ENCODE measurements at regions not wholly inside any gene's neighbourhood (a gene's known extent, or its start where the extent isn't known, plus 50 kb on each side); places are given as distances from the start of the nearest gene placed in this dataset.
"Not testable (repeated sequence)": the region's sequence is repeated elsewhere in the genome, so short reads cannot be mapped to it uniquely, and the experiment has no call there.

DNA sequence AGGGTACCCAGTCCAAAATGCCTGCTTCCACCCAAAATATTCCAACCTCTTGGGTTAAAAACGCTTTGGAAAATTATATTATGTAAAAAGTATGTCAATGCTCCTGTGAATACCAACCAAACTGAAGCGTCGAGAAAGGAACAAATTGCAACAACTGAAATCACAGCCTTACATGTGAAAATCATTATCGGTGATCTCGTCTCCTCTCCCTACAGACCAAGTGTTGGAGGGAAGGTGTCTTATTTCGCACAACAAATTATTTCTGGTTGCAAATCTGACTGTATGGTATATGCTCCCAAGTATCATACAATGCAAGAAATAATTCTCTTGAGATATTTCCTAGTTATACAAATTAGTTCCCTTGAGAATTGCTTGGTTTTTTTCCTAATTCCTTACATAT lies 89.3 kb upstream of the CDYL2 start:
- TF ChIP-seq, protein P1, sequence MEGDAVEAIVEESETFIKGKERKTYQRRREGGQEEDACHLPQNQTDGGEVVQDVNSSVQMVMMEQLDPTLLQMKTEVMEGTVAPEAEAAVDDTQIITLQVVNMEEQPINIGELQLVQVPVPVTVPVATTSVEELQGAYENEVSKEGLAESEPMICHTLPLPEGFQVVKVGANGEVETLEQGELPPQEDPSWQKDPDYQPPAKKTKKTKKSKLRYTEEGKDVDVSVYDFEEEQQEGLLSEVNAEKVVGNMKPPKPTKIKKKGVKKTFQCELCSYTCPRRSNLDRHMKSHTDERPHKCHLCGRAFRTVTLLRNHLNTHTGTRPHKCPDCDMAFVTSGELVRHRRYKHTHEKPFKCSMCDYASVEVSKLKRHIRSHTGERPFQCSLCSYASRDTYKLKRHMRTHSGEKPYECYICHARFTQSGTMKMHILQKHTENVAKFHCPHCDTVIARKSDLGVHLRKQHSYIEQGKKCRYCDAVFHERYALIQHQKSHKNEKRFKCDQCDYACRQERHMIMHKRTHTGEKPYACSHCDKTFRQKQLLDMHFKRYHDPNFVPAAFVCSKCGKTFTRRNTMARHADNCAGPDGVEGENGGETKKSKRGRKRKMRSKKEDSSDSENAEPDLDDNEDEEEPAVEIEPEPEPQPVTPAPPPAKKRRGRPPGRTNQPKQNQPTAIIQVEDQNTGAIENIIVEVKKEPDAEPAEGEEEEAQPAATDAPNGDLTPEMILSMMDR (IDR thresholded peaks at IDR 0.05), result no peak
- no peak for ATAC-seq (ENCODE audit: poor library complexity)
- Mint-ChIP-seq H3K4me1 (ENCODE audit: low read depth) (no peaks in the 10 kb centered on the region), H3K36me3 (ENCODE audit: low read depth) (no peaks in the 10 kb centered on the region), H3K27me3 (peaks cover 3% of the 10 kb centered on the region), H3K27ac (no peak overlapping the region), H3K9me3 (no peaks in the 10 kb centered on the region), H3K4me3 (no peak overlapping the region)
- ChIA-PET CTCF (no interaction called here), POLR2A (interaction anchor here (0.6 kb wide), 1 partner anchor 301 kb away, joined by 4 read pairs; no protein-coding TSS in a partner anchor)
- intact Hi-C loops (cut with DNase I, micrococcal nuclease), result no loop called here
- no peak overlapping the region for H3K27ac ChIP-seq (ENCODE audit: low read depth in 1 of 2, low read length in 2 of 2)
- H3K4me1 ChIP-seq (ENCODE audit: insufficient read depth, low read length), result no peaks in the 10 kb centered on the region
- H3K9me3 ChIP-seq (ENCODE audit: control insufficient read depth in 1 of 2, insufficient read depth in 1 of 2, low read length in 2 of 2), result no peaks in the 10 kb centered on the region
- no peaks in the 10 kb centered on the region for H3K36me3 ChIP-seq (ENCODE audit: insufficient read depth, low read length)
- no peak for DNase-seq
- H3K4me3 ChIP-seq (ENCODE audit: low read length), result no peak overlapping the region
- H3K27me3 ChIP-seq (ENCODE audit: control insufficient read depth in 1 of 2, insufficient read depth in 2 of 2, low read length in 2 of 2), result peaks cover 0 to 4% of the 10 kb centered on the region in 2 experiments

DNA sequence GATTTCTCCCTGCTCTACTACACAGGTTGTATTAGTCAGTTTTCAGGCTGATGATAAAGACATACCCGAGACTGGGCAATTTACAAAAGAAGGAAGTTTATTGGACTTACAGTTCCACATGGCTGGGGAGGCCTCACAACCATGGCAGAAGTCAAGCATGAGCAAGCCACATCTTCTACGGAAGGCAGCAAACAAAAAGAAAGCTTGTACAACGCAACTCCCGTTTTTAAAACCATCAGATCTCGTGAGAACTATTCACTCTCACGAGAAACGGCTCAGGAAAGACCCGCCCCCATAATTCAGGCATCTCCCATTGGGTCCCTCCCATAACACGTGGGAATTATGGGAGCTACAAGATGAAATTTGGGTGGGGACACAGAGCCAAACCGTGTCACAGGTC lies 88.0 kb upstream of the CDYL2 start:
- H3K27ac ChIP-seq (ENCODE audit: low read depth in 1 of 2, low read length in 2 of 2); intact Hi-C loops (cut with DNase I, micrococcal nuclease); H3K27me3 Mint-ChIP-seq; POLR2A ChIA-PET; H3K4me3 Mint-ChIP-seq; H3K4me1 ChIP-seq (ENCODE audit: insufficient read depth, low read length); CTCF ChIA-PET; H3K9me3 ChIP-seq (ENCODE audit: control insufficient read depth in 1 of 2, insufficient read depth in 1 of 2, low read length in 2 of 2); H3K4me1 Mint-ChIP-seq (ENCODE audit: low read depth); H3K27me3 ChIP-seq (ENCODE audit: control insufficient read depth in 1 of 2, insufficient read depth in 2 of 2, low read length in 2 of 2); H3K36me3 ChIP-seq (ENCODE audit: insufficient read depth, low read length); H3K4me3 ChIP-seq (ENCODE audit: low read length); H3K36me3 Mint-ChIP-seq (ENCODE audit: low read depth); H3K27ac Mint-ChIP-seq; DNase-seq; ATAC-seq (ENCODE audit: poor library complexity); H3K9me3 Mint-ChIP-seq: not testable (repeated sequence)

DNA sequence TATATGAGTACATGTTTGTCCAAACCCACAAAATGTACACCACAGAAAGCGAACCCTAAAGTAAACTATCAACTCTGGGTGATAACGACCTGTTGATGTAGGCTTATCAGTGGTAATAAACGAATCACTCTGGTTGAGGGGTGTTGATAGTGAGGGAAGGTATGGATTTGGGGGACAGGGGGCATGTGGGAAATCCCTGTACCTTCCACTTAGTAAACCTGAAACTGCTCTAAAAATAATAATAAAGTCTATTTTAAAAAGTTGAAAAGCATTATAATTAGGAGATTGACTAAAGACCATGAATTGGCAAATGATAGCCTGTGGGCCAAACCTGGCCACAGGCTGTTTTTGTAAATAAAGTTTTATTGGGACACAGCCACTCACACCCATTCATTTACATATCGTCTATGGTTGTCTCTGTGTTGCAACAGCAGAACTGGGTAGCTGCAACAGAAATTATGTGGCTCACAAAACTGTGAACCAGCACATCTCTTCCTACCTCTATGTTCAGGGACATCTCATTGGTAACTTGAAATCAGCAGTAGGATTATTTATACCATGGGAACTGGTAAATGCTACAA lies 85.5 kb upstream of the CDYL2 start:
- no peaks in the 10 kb centered on the region for H3K4me1 Mint-ChIP-seq (ENCODE audit: low read depth)
- intact Hi-C loops (cut with DNase I, micrococcal nuclease), result no loop called here
- TF ChIP-seq, protein P1 (IDR thresholded peaks at IDR 0.05), result no peak

DNA sequence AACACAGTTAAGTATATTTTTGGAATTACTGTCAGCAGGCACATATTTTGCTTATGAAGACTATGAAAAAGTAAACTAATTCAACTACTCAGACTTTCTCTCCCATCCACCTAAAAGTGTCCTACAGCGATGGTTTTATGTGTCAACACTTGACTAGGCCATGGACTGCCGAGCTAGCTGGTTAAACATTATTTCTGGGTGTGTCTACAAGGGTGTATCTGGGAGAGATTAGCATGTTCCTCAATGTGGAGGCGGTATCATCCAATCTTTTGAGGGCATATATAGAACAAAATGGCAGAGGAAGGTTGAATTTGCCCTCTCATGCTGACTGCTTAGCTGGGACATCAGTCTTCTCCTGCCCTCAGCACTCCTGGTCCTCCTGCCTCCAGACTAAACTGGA lies 82.7 kb upstream of the CDYL2 start:
- no peaks in the 10 kb centered on the region for H3K4me1 ChIP-seq (ENCODE audit: insufficient read depth, low read length)
- Mint-ChIP-seq H3K27me3 (peaks cover 24% of the 10 kb centered on the region), H3K36me3 (ENCODE audit: low read depth) (no peaks in the 10 kb centered on the region), H3K9me3 (no peaks in the 10 kb centered on the region), H3K4me3 (no peak overlapping the region), H3K4me1 (ENCODE audit: low read depth) (no peaks in the 10 kb centered on the region), H3K27ac (no peak overlapping the region)
- intact Hi-C loops (cut with DNase I, micrococcal nuclease), result no loop called here
- TF ChIP-seq, protein P1 (IDR thresholded peaks at IDR 0.05), result no peak
- CTCF ChIA-PET, result no interaction called here
- H3K4me3 ChIP-seq (ENCODE audit: low read length), result no peak overlapping the region
- H3K27me3 ChIP-seq (ENCODE audit: control insufficient read depth in 1 of 2, insufficient read depth in 2 of 2, low read length in 2 of 2), result peaks cover 0 to 7% of the 10 kb centered on the region in 2 experiments
- H3K9me3 ChIP-seq (ENCODE audit: control insufficient read depth in 1 of 2, insufficient read depth in 1 of 2, low read length in 2 of 2), result no peaks in the 10 kb centered on the region
- ATAC-seq (ENCODE audit: poor library complexity) (no peak), DNase-seq (no peak)
- H3K27ac ChIP-seq (ENCODE audit: low read depth in 1 of 2, low read length in 2 of 2), result no peak overlapping the region
- POLR2A ChIA-PET, result no interaction called here
- H3K36me3 ChIP-seq (ENCODE audit: insufficient read depth, low read length), result no peaks in the 10 kb centered on the region

More for the DNA sequence above, 85.5 kb upstream of the CDYL2 start:
- no peak overlapping the region for H3K27ac ChIP-seq (ENCODE audit: low read depth in 1 of 2, low read length in 2 of 2)
- Mint-ChIP-seq H3K9me3 (no peaks in the 10 kb centered on the region), H3K4me3 (no peak overlapping the region), H3K27ac (no peak overlapping the region), H3K27me3 (peaks cover 1% of the 10 kb centered on the region), H3K36me3 (ENCODE audit: low read depth) (no peaks in the 10 kb centered on the region)
- H3K9me3 ChIP-seq (ENCODE audit: control insufficient read depth in 1 of 2, insufficient read depth in 1 of 2, low read length in 2 of 2), result no peaks in the 10 kb centered on the region
- DNase-seq, result no peak
- H3K4me3 ChIP-seq (ENCODE audit: low read length), result no peak overlapping the region
- no peaks in the 10 kb centered on the region for H3K4me1 ChIP-seq (ENCODE audit: insufficient read depth, low read length)
- no peaks in the 10 kb centered on the region for H3K36me3 ChIP-seq (ENCODE audit: insufficient read depth, low read length)
- peaks cover 0 to 4% of the 10 kb centered on the region in 2 experiments for H3K27me3 ChIP-seq (ENCODE audit: control insufficient read depth in 1 of 2, insufficient read depth in 2 of 2, low read length in 2 of 2)
- ChIA-PET POLR2A (no interaction called here), CTCF (no interaction called here)
- ATAC-seq (ENCODE audit: poor library complexity), result no peak

All from CD4-positive, alpha-beta T cell (primary cell).